Neural crest cell (in vitro differentiated cells): ENCODE measurements at regions not wholly inside any gene's neighbourhood (a gene's known extent, or its start where the extent isn't known, plus 50 kb on each side); places are given as distances from the start of the nearest gene placed in this dataset.
"Not testable (repeated sequence)": the region's sequence is repeated elsewhere in the genome, so short reads cannot be mapped to it uniquely, and the experiment has no call there.

Source experiments
- DNase-seq: peaks from one replicate; pipeline ENCODE4 v3.0.0; 2021; ENCODE audit warnings: low read depth, mixed read lengths, low spot score
- H3K27ac Mint-ChIP-seq: one replicate; pipeline ENCODE4 v1.8.0; 2021; ENCODE audit warnings: mild to moderate bottlenecking, mixed read lengths; ENCODE audit not compliant: unreplicated experiment
- H3K27me3 Mint-ChIP-seq: 2 replicates; pipeline ENCODE4 v1.8.0; 2021; ENCODE audit warnings: low read depth, mild to moderate bottlenecking, mixed read lengths
- H3K36me3 Mint-ChIP-seq: 2 replicates; pipeline ENCODE4 v1.8.0; 2021; ENCODE audit warnings: low read depth, mild to moderate bottlenecking, mixed read lengths
- H3K4me1 Mint-ChIP-seq: 2 replicates; pipeline ENCODE4 v1.8.0; 2021; ENCODE audit warnings: mixed read lengths
- H3K4me3 Mint-ChIP-seq: one replicate; pipeline ENCODE4 v1.8.0; 2021; ENCODE audit warnings: mild to moderate bottlenecking, mixed read lengths
- H3K9me3 Mint-ChIP-seq: 2 replicates; pipeline ENCODE4 v1.8.0; 2021; ENCODE audit warnings: mixed read lengths
- CTCF ChIP-seq: fragments of 200-600 bp; sonication (generic); conservative IDR thresholded peaks from 2 replicates; pipeline ENCODE4 v1.5.0; 2021; ENCODE audit warnings: antibody characterized with exemption, mild to moderate bottlenecking

DNA sequence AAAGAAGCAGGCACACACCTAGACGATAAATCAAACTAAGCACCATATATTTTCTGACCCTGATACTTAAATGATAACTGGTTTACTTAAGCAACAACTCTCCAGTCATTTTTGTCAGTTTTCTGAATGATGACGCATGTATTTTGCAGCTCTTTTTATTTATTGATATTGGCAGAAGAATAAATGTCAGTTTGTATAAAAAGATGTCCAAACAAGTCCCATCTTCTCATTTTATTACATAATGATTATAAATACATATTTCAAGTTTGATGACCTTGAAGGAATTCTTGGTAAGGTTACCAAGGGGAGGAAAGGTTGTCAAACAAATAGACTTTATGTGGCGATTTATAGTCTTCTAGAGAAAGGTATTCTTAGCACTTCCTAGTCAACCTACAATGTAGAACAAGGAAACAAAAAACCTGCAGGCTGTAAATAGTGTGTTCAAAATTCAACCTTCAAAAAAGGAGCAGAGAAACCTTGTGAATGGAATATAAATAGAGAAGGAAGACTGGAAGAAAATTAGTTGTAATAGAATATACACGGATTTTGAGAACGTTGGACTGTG lies 190.7 kb downstream of the JRKL start:
- no peaks in the 10 kb centered on the region for H3K4me1 Mint-ChIP-seq
- no peaks in the 10 kb centered on the region for H3K27me3 Mint-ChIP-seq
- no peak overlapping the region for H3K4me3 Mint-ChIP-seq
- H3K27ac Mint-ChIP-seq: no peak overlapping the region
- TF ChIP-seq CTCF: no peak
- no peaks in the 10 kb centered on the region for H3K36me3 Mint-ChIP-seq
- DNase-seq: no peak
- H3K9me3 Mint-ChIP-seq: peaks cover 4% of the 10 kb centered on the region

DNA sequence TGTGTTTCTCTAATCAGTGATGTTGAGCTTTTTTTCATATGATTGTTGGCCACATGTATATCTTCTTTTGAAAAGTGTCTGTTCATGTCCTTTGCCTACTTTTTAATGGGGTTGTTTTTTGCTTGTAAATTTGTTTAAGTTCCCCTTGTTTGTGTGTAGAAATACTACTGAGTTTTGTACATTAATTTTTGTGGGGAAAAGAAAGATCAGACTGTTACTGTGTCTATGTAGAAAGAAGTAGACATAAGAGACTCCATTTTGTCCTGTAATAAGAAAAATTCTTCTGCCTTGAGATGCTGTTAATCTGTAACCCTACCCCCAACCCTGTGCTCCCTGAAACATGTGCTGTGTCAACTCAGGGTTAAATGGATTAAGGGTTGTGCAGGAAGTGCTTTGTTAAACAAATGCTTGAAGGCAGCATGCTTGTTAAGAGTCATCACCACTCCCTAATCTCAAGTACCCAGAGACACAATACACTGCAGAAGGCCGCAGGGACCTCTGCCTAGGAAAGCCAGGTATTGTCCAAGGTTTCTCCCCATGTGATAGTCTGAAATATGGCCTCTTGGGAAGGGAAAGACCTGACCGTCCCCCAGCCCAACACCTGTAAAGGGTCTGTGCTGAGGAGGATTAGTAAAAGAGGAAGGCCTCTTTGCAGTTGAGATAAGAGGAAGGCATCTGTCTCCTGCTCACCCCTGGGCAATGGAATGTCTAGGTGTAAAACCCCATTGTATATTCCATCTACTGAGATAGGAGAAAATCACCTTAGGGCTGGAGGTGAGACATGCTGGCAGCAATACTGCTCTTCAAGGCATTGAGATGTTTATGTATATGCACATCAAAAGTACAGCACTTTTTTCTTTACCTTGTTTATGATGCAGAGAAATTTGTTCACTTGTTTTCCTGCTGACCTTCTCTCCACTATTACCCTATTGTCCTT lies 196.4 kb downstream of the JRKL start:
- not testable (repeated sequence) for H3K27me3 Mint-ChIP-seq, H3K4me3 Mint-ChIP-seq, H3K27ac Mint-ChIP-seq, H3K36me3 Mint-ChIP-seq, DNase-seq, H3K4me1 Mint-ChIP-seq, H3K9me3 Mint-ChIP-seq

DNA sequence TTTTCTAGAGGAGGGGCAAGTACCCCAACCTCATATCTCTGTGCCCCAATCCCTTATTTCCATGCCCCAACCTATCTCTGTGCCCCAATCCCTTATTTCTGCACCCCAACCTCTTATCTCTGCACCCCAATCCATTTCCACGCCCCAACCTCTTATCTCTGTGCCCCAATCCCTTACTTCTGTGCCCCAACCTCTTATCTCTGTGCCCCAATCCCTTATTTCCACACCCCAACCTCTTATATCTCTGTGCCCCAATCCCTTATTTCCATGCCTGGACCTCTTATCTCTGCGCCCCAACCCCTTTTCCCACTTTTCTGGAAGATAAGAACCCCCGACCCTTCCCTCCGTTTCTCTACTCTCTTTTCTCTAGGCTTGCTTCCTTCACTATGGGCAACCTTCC lies 199.0 kb downstream of the JRKL start:
- not testable (repeated sequence) for H3K4me1 Mint-ChIP-seq, H3K4me3 Mint-ChIP-seq, DNase-seq, H3K27me3 Mint-ChIP-seq, H3K36me3 Mint-ChIP-seq, H3K27ac Mint-ChIP-seq, H3K9me3 Mint-ChIP-seq

DNA sequence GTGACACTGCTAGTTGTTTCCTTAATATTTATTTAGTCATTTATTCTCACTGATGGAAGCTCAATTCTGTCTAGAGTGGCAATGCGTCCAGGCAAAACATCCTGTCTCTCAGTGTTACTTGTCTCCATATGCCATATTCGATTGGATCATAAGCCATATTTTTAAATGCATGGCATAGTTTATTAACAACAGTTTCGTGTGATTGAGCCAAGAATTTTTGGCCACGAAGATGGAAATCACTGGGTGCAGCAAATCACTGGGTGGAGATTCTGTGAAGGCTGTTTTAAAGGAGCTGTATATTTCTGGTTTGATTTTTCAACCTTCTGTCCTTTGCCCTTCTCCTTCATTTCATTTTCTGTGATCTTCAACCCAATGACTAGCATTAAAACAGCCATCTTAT lies 205.2 kb downstream of the JRKL start:
- no peak overlapping the region for H3K4me3 Mint-ChIP-seq
- no peak for TF ChIP-seq CTCF

DNA sequence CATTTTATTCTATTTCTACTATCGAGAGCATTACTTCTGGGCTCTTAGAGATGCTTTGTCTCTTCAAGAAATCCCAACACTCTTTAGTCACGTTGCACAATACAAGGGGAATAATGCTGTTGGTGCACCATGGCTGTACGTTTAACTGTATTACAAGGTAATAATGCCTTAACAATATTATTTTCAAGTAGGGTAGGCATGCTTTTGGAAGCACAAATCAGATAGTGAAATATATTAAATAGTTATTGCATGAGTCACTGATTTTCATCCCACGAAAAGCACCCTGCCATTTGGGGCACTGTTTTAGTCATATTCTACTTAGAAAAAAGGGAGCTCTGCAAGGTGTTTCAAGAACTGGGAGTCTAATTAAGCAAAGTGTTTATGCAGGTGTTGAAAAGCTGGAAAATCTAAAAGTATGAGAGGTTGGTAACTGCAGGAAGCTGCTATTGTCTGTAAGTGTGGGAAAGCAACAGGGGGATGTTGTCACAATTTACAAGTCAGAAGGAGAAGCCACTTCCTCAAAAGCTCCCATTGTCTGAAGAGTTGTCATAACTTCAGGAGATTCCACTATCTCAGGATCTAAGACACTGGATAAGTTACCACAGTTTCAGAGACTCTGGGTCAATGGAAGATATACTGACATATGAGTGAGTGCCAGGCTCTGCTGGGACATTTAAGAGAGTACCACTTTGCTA lies 218.2 kb downstream of the JRKL start:
- Mint-ChIP-seq H3K36me3 (no peaks in the 10 kb centered on the region), H3K4me1 (no peaks in the 10 kb centered on the region), H3K27me3 (no peaks in the 10 kb centered on the region), H3K27ac (no peak overlapping the region), H3K9me3 (no peaks in the 10 kb centered on the region), H3K4me3 (no peak overlapping the region)
- no peak for TF ChIP-seq CTCF
- DNase-seq: no peak

More for the DNA sequence above, 205.2 kb downstream of the JRKL start:
- no peak for DNase-seq
- Mint-ChIP-seq H3K27me3 (no peaks in the 10 kb centered on the region), H3K36me3 (no peaks in the 10 kb centered on the region), H3K27ac (no peak overlapping the region), H3K4me1 (no peaks in the 10 kb centered on the region), H3K9me3 (no peaks in the 10 kb centered on the region)

DNA sequence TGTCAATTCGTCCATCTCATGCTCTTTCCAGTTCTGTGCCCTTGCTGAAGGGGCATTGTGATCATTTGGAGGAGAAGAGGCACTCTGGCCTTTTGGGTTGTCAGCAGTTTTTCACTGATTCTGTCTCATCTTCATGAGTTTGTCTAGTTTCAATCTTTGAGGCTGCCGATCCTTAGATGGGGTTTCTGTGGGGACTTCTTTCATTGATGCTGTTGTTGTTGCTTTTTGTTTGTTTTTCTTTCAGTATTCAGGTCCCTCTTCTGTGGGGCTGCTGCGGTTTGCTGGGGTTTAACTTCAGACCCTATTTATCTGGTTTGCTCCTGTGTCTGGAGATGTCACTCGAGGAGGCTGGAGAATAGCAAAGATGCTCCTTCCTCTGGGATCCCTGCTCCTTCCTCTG lies 224.3 kb downstream of the JRKL start:
- Mint-ChIP-seq H3K9me3 (no peaks in the 10 kb centered on the region), H3K4me1 (peaks cover 5% of the 10 kb centered on the region), H3K36me3 (no peaks in the 10 kb centered on the region), H3K4me3 (no peak overlapping the region), H3K27ac (no peak overlapping the region), H3K27me3 (no peaks in the 10 kb centered on the region)
- DNase-seq: no peak
- no peak for TF ChIP-seq CTCF
